B cell (primary cell): ENCODE measurements at regions not wholly inside any gene's neighbourhood (a gene's known extent, or its start where the extent isn't known, plus 50 kb on each side); places are given as distances from the start of the nearest gene placed in this dataset.

ENCODE experiments used
- EZH2 ChIP-seq: IDR thresholded peaks from 2 replicates; pipeline ENCODE4 v1.6.1; 2012; ENCODE audit warnings: borderline replicate concordance, low read depth, mild to moderate bottlenecking, moderate library complexity, low read length; ENCODE audit not compliant: insufficient read depth, poor library complexity, severe bottlenecking
- TF ChIP-seq, protein P1 (sequence below): fragments of 200-600 bp; IDR thresholded peaks from one replicate; pipeline ENCODE4 v1.8.0; 2022; ENCODE audit warnings: antibody characterized with exemption, mild to moderate bottlenecking

DNA sequence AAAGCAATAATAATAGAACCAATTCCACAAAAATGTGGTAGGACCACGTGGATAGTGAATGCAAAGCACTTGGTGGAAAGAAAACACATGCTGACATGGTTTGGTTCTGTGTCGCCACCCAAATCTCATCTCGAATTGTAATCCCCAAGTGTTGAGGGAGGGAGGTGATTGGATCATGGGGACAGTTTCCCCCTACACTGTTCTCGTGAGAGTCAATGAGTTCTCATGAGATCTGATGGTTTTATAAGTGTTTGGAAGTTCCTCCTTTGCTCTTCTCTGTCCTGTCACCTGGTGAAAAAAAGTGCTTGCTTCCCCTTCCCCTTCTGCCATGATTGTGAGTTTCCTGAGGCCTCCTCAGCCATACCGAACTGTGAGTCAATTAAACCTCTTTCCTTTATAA is 421.9 kb upstream of the CADM1 start:
- TF ChIP-seq, protein P1, sequence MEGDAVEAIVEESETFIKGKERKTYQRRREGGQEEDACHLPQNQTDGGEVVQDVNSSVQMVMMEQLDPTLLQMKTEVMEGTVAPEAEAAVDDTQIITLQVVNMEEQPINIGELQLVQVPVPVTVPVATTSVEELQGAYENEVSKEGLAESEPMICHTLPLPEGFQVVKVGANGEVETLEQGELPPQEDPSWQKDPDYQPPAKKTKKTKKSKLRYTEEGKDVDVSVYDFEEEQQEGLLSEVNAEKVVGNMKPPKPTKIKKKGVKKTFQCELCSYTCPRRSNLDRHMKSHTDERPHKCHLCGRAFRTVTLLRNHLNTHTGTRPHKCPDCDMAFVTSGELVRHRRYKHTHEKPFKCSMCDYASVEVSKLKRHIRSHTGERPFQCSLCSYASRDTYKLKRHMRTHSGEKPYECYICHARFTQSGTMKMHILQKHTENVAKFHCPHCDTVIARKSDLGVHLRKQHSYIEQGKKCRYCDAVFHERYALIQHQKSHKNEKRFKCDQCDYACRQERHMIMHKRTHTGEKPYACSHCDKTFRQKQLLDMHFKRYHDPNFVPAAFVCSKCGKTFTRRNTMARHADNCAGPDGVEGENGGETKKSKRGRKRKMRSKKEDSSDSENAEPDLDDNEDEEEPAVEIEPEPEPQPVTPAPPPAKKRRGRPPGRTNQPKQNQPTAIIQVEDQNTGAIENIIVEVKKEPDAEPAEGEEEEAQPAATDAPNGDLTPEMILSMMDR = no peak
- no peak for TF ChIP-seq EZH2
